CD4-positive, alpha-beta T cell treated with Interleukin-4 for 4 hours (primary cell): ENCODE measurements at regions not wholly inside any gene's neighbourhood (a gene's known extent, or its start where the extent isn't known, plus 50 kb on each side); places are given as distances from the start of the nearest gene placed in this dataset.
"Not testable (repeated sequence)": the region's sequence is repeated elsewhere in the genome, so short reads cannot be mapped to it uniquely, and the experiment has no call there.

Experiments
- DNase-seq: peaks from one replicate; pipeline ENCODE4 v3.0.0-alpha.2; 2020

- no peak for DNase-seq
Measured at GRCh38 chr2:16194931-16195680, 254.8 kb downstream of the MYCN start.

DNA sequence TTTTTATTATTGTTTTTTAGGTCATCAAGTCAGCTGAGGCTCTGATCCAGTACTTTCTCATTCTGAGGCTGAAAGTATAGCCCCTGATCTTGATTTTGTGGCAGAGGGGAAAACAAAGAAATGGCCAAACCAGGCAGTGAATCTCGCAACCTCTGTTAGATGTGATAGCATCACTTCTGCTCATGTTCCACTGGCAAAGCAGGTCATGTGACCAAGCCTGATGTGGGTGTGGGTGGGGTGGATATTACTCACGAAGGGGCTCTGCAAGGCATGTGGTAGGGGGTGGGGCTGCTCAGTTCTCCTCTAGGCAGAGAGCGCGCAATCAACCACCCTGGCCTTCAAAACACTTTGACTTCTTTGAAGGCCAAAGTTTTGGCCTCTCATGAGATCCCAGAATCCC lies 254.2 kb downstream of the MYCN start:
- DNase-seq = no peak

GRCh38 chr2:16194096-16194390 lies 253.7 kb downstream of the MYCN start:
- no peak for DNase-seq

- DNase-seq = no peak
Measured at GRCh38 chr2:16192416-16193216, 252.3 kb downstream of the MYCN start.

DNA sequence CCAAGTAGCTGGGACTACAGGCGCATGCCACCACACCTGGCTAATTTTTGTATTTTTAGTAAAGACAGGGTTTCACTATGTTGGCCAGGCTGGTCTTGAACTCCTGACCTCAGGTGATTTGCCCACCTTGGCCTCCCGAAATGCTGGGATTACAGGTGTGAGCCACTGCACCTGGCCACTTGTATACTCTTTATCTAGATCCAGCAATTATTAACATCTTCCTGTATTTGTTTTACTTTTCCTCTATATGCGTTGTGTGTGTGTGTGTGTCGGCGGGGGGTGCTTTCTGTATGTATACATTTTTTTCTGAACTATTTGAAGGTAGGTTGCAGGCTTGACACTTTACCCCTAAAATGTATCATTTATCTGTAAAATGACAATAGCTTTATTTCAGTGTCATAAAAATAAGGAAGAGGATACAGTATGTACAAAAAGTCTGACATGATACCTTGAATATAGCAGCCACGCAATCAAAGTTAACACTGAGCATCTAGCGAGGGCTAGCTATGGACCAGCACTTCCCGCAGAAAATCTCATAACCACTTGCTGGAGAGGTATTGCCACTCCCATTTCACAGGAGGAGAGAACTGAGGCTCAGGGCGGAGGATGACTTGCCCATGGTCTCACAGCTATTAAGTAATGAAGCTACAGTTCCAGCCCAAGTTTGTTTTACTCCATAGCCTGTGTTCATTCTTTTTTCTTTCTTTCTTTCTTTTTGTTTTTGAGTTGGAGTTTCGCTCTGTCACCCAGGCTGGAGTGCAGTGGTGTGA lies 251.3 kb downstream of the MYCN start:
- no peak for DNase-seq

GRCh38 chr2:16190446-16191270 lies 250.3 kb downstream of the MYCN start:
- no peak for DNase-seq

DNA sequence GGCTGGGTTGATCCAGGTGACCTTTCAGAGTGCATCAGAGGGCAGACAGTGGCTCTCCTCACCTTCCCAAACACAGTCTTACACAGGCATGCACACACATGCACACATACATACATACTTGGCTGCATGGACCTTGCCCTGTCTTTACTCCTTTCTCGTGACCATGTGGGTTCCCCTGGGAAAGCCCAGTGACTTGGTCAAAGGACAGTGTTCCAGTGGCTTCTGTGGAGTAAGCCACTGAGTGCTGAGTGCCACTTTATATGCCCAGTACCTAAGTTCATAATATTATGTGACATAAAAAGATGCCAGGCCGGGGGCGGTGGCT lies 249.4 kb downstream of the MYCN start:
- no peak for DNase-seq

DNA sequence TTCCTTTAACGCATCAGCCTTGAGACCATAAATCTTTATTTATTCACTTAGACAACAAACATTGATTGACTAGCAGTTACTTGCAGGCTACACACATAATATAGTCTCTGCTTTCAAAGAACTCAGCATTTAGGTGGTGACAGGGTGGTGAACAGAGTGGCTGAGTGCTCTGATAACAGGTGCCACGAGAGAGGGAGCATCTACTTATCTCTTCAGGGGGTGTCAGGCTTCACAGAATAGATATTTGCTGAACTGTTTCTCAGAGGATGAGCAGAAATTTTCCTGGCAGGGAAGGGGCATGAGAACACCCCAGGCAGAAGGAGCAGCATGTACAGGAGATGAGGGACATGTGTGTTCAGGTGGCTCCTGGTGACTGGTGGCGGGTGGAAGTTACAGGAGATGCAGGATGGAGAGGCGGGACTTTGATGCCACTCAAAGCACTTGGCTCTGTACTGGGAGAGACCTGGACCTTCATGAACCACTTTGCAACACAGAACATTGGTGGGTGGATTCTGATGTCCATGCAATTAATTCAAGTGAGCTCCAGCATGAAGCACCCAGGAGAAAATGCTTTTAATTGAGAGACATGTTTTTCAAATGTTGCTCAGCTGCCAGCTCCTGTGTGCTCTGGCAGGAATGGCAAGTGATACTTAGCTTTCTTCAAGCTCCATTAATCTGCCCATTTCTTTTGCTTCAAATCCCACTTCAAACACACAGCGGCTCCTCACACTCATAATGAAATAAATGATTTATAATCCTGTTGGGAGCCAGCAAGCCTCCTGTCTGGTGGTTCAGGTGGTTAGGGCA lies 248.9 kb downstream of the MYCN start:
- DNase-seq = no peak

DNA sequence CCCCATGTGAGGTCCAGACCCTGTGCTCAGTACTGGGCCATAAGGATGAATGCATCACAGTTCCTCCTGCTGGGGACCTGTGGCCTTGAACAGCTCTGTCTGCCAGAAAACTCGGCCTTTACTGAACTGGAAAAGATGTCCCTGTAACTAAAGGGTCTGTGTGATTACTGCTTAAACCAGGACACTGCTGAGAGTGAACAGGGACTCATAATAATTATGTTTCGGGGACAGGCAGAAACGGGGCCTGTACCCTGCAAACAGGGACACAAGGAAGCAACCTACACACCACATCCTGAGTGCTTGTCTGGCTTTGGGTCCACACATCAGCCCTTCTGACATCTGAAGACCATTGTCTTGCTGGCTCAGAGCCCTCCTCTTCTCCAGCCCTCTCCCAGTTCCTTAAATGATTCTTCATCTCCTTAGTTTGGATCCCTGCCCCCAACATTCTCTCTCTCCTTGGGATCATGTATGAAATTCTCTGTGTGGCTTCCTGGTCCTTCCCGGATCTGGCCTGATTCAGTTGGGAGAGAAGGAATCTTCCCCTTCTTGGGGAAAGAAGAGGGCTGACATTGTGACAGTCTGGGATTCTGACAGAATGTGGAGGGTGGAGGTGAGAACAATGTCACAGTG lies 248.0 kb downstream of the MYCN start:
- DNase-seq = no peak

DNA sequence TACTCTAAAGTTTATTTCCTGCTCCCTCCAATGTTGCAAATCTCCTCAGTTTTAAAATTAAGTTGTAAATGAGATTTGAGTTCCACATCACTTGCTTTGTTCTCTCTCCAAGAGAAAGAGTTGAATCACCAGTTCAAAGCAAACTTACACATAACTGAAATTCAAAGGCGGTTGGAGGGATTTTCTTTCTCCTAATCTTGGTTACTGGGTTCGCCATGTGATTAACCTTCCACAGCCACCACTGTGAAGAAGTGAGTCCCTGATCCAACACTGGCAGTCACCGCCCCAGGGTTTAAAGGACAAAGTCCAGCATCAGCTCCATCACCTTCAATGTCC lies 247.1 kb downstream of the MYCN start:
- no peak for DNase-seq

DNA sequence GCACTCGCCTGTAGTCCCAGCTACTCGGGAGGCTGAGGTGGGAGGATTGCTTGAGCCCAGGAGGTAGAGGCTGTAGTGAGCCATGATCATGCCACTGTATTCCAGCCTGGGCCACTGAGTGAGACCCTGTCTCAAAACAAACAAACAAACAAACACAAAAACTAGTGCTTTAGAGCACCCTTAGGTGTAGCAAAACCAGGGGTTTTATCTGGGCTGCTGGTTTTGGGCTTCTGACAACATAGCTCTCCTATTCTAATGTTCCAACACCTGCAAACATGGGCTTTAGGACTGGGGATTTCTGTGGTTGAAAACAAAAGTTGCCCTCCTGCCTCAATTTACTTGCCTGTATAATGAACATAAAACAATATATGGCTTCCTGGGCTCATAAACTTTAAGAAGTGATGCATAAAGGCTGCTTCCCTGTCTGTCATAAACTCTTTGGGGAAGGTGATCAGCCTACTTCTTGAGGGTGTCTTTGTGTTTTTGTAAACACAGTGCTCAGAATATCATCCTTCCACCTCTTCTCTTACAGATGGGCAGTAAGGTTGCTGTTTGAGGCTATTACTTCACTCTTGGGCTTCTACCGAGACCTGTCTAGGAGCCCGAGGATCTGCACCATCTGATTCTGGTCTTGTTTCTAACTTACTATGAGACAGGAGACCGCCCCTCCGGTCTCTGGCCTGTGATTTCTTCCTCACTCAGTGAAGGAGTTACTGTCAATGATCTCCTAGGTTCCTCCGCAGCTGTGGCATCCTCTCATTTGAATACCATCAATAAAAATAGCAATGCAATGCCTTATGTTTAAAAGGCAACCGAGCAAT lies 246.5 kb downstream of the MYCN start:
- DNase-seq = no peak

- no peak for DNase-seq
Measured at GRCh38 chr2:16185801-16186272, 245.5 kb downstream of the MYCN start.

DNA sequence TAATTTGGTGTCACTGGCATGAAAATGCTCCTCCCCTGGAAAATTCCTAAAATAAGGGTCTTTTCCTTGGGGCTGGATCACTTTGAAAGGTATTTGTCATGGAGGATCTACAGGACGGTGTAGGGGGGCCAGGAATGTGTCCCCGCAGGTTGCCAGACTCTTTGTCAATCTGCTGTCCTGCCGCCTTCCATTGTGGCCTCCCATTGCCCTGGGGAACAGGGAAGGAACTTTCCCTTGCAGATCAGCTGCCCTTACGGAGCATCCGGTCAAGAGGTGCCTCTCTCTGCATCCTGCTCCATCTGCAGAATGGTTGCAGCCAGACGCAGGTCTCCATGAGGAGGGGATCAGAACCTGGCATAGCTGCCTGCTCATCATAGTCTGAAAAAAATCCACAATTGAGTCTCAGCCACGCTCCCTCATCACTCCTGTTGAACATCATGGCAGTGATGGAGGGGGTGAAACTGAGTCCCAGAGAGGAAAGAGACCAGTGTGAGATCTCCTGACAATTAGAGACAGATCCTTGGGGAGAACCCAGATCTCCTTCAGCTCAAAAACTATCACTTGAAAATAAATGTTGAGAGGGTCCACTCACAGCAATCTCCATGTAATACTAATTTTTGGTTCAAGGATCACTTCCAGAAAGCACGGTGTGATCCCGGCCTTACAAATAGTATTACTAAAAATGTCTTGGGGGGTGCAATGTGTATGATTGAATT lies 244.8 kb downstream of the MYCN start:
- no peak for DNase-seq

DNA sequence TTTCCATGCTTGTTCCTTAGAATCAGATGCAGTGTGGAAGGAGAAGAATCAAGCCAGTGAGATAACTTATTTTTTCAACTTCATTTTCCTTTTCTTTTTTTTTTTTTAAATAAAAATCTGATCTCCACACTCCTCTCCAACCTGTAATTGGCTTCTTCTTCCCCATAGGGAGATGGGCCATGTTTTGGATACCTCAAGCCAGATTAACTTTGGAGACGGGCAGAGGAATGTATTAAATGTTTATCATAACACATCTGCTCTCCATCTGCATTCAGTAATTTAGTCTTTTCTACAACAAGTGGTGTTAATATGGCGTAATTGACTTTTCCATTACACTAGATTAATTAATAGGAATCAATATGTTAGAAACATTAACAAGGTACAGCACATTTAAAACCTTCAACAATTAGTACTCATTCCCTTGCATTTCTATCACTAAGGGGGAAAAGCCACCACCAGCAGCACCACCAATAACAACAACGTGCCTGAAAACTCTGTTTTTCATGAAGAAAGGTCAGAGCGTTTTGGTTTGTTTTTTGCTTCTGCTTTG lies 244.1 kb downstream of the MYCN start:
- no peak for DNase-seq

GRCh38 chr2:16183345-16183744 lies 243.0 kb downstream of the MYCN start:
- DNase-seq = no peak

DNA sequence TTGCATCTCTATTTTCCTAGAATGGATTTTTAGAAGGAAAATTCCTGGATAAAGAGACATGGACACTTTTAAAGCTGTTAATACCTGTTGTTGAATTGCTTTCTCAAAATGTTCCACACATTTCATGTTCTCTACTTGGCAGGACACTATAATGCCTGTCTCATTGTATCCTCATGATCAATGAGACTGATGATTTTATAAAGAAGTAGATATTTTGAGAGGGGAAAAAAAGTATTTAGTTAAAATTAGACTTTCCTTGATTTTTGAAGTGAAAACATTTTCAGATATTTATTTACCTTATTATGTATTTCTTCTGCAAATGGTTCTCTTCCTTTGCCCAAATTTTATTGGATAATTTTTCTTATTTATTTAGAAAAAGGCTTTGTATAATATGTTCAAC lies 242.5 kb downstream of the MYCN start:
- no peak for DNase-seq

DNA sequence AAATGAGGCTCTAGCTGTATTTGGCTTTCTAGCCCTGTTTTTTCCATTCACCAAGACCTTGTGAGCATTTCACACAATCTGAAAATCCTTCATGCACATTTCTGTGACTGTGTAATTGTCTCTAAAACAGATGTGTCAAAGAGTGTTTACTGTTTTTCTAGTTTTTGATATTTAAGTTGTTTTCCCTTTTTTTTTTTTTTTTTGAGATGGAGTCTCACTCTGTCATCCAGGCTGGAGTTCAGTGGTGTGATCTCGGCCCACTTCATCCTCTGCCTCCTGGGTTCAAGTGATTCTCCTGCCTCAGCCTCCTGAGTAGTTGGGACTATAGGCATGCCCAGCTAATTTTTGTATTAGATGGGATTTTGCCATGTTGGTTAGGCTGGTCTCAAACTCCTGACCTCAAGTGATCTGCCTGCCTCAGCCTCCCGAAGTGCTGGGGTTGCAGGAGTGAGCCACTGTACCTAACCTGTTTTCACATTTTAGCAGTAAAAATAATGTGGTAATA lies 242.0 kb downstream of the MYCN start:
- not testable (repeated sequence) for DNase-seq

DNA sequence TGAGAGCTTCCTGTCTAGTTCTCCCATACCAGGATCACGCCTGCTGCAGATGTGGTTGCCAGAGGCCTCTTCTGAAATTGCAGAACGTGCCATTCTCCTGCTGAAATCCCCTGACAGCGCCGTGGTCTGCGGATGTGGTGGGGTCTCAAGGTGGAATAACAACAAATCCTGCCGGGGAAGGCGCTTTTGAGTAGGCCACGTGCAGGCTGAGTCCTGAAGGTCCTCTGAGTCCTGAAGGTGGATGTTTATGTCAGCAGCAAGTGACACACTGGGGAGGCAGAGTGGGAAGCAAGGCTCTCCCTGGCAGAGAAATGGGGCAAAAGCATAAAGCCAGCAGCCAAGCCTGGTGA lies 241.4 kb downstream of the MYCN start:
- DNase-seq = no peak

GRCh38 chr2:16181062-16181740 lies 240.9 kb downstream of the MYCN start:
- no peak for DNase-seq
